HG02885 (cell line): ENCODE measurements at regions not wholly inside any gene's neighbourhood (a gene's known extent, or its start where the extent isn't known, plus 50 kb on each side); places are given as distances from the start of the nearest gene placed in this dataset.

Experiments
- ATAC-seq: cut with Tn5 transposase; IDR thresholded peaks from one replicate; pipeline ENCODE4 v1.9.1; 2021; ENCODE audit warnings: mild to moderate bottlenecking; ENCODE audit not compliant: unreplicated experiment, poor library complexity

- ATAC-seq = no peak
These were observed 332.3 kb downstream of the PLK2 start for GRCh38 chr5:58127255-58128220.

DNA sequence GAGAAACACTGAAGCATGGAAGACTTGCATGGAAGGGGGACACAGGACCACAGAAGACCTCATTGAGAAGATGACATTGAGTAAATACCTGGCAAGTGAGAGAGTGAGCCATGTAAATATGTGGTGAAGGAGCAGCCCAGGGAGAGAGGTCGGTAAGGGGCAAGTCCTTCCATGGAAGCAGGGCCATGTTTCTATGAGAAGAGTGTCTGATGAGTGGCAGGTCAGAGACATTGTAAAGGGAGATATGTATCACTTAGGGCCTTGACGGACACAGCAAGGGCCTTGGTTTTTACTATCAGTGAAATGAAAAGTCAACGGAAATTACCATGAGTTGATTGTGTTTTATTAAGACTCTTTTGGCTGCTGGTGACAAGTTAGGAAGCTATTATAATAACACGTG lies 336.4 kb downstream of the PLK2 start:
- no peak for ATAC-seq

GRCh38 chr5:58122848-58123392 lies 337.0 kb downstream of the PLK2 start:
- no peak for ATAC-seq

- no peak for ATAC-seq
These were observed 337.7 kb downstream of the PLK2 start for GRCh38 chr5:58122157-58122556.

DNA sequence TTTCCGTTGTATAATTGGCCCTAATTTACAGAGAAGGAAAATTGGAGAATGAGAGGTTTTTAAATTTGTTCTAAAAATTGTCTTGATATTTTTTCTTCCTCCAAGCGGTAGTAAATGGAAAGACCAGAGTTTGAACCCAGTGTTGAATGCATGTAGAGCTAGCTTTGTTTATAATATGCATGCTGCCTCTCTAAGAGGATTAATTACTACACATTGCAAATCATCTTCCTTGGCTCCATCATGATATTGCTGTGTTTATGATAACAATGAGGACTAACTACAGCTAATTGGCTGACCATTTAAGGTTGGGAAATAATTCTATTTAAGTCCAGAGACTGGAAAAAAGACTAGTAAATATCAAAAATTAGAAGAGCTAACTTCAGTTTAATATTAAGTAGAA lies 338.5 kb downstream of the PLK2 start:
- no peak for ATAC-seq

GRCh38 chr5:58117542-58117941 lies 342.3 kb downstream of the PLK2 start:
- no peak for ATAC-seq

- ATAC-seq = no peak
These were observed 343.5 kb downstream of the PLK2 start for GRCh38 chr5:58116346-58116745.

- ATAC-seq = no peak
These were observed 344.1 kb downstream of the PLK2 start for GRCh38 chr5:58115811-58116210.

GRCh38 chr5:58114324-58114723 lies 345.6 kb downstream of the PLK2 start:
- ATAC-seq = no peak

DNA sequence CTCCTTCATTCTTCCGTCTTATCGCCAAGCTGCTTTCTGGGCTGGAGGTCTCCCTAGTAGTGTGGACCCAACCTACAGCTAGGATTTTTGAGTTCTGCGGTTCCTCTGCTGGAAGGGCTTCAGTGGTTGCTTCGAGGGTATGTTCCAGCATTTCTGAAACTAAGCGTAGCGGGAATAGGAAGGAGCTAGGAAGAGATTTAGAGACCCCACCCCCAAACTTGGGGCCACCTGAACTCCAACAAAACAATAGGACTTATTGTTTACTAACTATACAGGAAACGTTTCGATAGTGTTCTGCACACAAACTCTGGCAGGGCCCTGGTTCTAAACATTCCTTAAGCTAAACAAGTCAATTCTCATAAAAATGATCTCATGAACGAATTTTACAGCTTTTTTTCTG lies 346.7 kb downstream of the PLK2 start:
- ATAC-seq = no peak

GRCh38 chr5:58108511-58108910 lies 351.4 kb downstream of the PLK2 start:
- no peak for ATAC-seq

DNA sequence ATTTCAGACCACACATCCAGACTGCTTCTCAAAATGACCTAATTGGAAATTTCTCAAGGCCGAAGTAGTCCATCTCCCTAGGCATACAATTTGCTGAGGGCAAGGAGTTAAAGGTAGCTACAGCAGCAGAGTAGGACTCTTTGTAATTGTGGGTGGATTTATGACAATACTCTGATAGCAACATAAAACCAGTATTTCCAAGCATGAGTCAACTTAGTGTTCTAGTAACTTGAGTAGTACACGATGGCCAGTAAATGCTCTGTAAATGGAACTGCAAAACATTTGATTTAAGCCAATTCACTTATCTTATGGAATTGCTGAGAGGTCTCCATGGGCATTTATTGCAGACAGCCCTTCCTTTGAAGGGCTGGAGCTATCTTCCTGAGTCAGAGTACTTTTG lies 352.2 kb downstream of the PLK2 start:
- no peak for ATAC-seq

- no peak for ATAC-seq
These were observed 353.0 kb downstream of the PLK2 start for GRCh38 chr5:58106754-58107410.

DNA sequence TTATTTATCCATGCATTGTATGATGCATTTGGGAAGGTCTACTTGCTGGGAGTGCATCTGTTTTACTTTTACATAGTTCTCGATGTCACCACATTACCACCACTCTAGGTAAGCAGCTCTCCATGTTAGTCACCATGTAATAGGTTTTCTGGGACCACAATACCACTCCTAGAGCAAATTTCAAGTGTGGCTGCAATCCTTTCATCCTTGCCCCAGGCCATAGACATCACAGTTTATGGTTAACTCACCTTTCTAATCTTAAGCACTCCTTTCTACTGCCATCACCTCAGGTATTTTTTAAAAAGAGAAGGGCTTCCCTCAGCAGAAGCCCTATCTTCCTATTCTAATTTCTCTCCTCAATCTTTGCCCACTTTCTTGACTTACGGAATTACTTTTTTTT lies 354.1 kb downstream of the PLK2 start:
- ATAC-seq = no peak

GRCh38 chr5:58099257-58099656 lies 360.6 kb downstream of the PLK2 start:
- no peak for ATAC-seq

DNA sequence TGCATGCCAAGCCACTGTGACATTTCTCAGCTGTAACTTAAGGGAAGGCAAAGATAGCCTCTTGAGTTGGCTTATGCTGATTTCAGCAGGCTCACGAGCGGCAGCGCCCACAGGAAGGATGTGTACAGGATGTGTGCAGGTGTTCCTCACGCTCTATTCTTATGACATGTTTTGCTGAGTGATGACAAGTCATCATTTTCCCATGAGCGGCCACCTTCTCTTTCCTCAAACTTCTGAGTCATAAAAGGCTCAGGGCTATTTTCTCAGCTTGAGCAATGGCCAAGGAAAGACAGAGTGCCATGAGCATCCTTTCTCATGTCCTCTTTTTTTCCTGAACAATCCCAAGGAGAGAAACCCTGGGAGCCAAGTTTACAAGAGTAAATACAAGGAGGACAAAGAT lies 365.9 kb downstream of the PLK2 start:
- no peak for ATAC-seq

DNA sequence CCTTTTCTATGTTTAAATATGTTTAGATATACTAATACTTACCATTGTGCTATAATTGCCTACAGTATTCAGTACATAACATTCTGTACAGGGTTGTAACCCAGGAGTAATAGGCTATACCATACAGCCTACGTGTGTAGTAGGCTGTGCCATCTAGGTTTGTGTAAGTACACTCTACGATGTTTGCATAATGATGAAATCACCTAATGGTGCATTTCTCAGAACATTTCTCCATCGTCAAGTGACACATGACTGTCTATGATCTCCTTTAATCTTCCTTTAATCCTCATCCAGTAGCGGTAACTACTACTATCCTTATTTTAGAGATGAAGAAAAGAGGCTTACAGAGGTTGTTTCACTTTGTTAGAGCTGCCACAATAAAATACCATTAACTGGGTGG lies 369.2 kb downstream of the PLK2 start:
- ATAC-seq = no peak

DNA sequence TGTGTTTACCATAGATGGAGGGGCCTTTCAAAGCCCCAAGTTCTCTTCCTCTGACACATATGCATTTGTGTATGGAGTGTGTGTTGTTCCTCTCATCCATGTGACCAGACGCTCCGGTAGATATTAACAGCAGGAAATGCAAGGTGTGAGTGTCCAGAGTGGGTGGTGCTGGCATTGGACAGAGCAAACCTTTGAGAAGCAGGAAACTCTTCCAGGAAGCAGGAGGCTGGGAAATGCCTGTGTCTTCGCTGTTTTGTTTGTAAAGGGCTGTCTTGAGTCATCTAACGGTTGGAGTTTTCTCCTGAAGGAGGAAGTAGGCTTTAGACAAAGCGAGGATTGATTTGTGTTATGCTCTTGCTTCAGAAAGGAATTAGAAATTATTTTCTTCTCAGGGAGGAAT lies 370.9 kb downstream of the PLK2 start:
- ATAC-seq = no peak

DNA sequence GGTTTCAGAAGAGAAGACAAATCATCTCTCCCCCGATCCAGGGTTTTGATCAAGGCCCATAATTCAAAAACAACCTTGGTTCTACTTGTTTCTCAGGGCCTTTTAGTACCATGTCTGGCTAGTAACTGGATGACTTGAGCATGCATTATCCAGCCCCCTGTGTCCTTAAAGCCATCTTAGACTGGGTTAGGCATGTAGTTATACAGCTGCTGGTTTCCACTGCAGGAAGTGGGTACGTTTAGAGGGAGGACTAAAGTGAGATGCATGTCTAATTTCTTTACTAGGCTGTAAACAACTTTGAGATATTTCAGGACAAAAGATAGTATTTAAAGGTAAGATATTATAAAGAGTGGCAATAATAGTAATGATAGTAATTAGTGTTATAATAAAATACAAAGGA lies 372.0 kb downstream of the PLK2 start:
- no peak for ATAC-seq

- ATAC-seq = no peak
These were observed 372.8 kb downstream of the PLK2 start for GRCh38 chr5:58087123-58087522.

DNA sequence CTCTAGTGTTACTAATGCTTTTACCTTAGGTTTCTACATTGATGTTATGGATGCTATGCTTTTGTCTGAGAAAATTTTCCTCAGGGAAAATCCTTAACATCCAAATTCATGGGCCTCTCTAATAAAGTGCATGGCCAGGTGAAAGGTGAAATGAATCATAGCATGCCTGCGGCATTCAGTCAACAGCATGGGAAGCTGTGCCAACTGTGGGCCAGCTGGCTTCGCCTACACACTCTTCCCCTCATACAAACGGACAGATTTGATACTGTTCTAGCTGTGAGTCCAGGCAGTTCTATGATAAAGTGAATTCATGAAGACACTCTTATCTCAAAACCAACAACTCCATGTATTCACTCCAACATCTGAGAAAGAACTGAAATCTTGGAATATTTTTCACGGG lies 374.1 kb downstream of the PLK2 start:
- no peak for ATAC-seq
